DMS153 (cell line): ENCODE measurements at regions not wholly inside any gene's neighbourhood (a gene's known extent, or its start where the extent isn't known, plus 50 kb on each side); places are given as distances from the start of the nearest gene placed in this dataset.

Experiments
- DNase-seq: peaks from one replicate; lab custom pipeline; 2025; lab: John Stamatoyannopoulos, UW

GRCh38 chr20:60244373-60245146 is 286.3 kb downstream of the CDH26 start:
- no peak for DNase-seq

- DNase-seq = no peak
These were observed 288.5 kb downstream of the CDH26 start for GRCh38 chr20:60246751-60247150.

GRCh38 chr20:60249436-60249835 is 291.2 kb downstream of the CDH26 start:
- DNase-seq = no peak

GRCh38 chr20:60250251-60250650 is 292.0 kb downstream of the CDH26 start:
- DNase-seq = no peak

GRCh38 chr20:60252866-60253265 is 294.6 kb downstream of the CDH26 start:
- DNase-seq = no peak

- DNase-seq = no peak
These were observed 295.2 kb downstream of the CDH26 start for GRCh38 chr20:60253471-60253870.

GRCh38 chr20:60254901-60255411 is 296.7 kb downstream of the CDH26 start:
- peak; percentile 11 for DNase-seq

GRCh38 chr20:60255415-60255814 is 297.2 kb downstream of the CDH26 start:
- DNase-seq = peak; percentile 36

GRCh38 chr20:60255866-60256265 is 297.6 kb downstream of the CDH26 start:
- DNase-seq = no peak

GRCh38 chr20:60256811-60257210 is 298.6 kb downstream of the CDH26 start:
- DNase-seq = no peak

GRCh38 chr20:60257671-60258070 is 299.4 kb downstream of the CDH26 start:
- no peak for DNase-seq

GRCh38 chr20:60258255-60258863 is 300.1 kb downstream of the CDH26 start:
- peak; percentile 17 for DNase-seq

- DNase-seq = no peak
These were observed 303.1 kb downstream of the CDH26 start for GRCh38 chr20:60261333-60261732.

GRCh38 chr20:60262967-60263603 is 304.9 kb downstream of the CDH26 start:
- no peak for DNase-seq

- DNase-seq = no peak
These were observed 305.8 kb downstream of the CDH26 start for GRCh38 chr20:60263725-60264709.

- no peak for DNase-seq
These were observed 308.1 kb downstream of the CDH26 start for GRCh38 chr20:60266177-60266823.

GRCh38 chr20:60268491-60268890 is 310.3 kb downstream of the CDH26 start:
- DNase-seq = no peak

- DNase-seq = no peak
These were observed 311.4 kb downstream of the CDH26 start for GRCh38 chr20:60269573-60270162.

GRCh38 chr20:60270341-60270740 is 312.1 kb downstream of the CDH26 start:
- no peak for DNase-seq

GRCh38 chr20:60271597-60271996 is 313.4 kb downstream of the CDH26 start:
- no peak for DNase-seq

GRCh38 chr20:60272790-60273189 is 314.6 kb downstream of the CDH26 start:
- DNase-seq = no peak
